Inflammatory macrophage treated with lipopolysaccharide for 1 hour (primary cell): ENCODE measurements at regions not wholly inside any gene's neighbourhood (a gene's known extent, or its start where the extent isn't known, plus 50 kb on each side); places are given as distances from the start of the nearest gene placed in this dataset.

Source experiments
- DNase-seq, 2 donors: peaks; one replicate each; pipeline ENCODE4 v3.0.0-alpha.2; 2020 to 2022

DNA sequence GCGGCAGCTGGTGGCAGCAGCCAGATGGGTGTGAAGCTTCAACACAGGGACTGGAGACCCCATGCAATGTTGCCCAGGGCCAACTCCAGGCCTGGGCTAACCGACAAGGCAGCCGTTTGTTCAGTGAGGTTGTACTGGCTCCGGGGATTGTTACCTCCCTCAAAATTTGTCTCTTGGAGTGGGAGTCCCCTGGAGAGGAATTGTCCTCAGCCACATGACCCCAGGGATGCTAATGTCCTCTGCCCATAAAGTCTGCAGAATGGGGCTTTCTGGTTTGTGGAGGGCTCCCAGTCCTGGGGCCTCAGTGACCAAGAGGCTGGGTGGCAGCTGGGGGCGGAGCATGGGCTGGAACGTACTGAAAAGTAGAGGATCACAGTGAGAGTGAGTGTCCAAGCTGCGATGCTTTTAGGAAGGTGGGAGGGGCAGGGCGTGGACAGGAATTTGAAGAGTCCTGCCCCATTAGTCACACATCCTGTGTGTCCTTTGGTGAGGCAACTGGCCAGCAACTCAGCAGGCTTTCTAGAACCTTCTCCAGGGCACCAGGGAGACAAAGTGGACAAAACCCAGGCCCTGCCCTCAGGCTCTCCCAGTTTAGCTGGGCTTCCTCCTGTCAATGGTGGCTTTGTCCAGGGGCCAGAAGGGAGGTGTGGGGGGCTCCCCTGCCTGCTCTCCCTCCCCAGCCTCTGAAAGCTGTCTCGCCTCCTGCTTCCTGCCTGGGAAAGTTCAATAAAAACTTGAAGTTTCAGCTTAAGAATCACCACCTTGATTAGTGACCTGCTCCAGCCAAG is 114.0 kb downstream of the NSG2 start:
- no peak for DNase-seq

DNA sequence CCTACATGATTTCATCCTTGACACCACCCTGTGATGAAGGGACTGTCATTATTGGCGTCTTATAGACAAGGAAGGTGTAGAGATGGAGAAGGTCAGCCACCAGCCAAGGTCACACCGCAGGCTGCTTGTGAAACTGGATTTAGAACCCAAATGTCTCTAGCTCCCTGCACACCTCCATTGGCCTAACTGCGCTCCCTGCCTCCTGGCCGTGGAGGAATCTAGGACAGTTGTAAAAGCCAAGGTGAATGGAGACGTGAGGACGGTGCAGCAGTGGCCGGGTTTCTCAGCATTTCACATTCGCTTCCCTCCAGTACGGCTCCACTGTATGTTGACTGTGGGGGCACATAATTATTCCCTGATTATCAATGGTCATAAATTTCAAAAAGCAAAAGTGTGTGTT is 119.9 kb downstream of the NSG2 start:
- DNase-seq: no peak

DNA sequence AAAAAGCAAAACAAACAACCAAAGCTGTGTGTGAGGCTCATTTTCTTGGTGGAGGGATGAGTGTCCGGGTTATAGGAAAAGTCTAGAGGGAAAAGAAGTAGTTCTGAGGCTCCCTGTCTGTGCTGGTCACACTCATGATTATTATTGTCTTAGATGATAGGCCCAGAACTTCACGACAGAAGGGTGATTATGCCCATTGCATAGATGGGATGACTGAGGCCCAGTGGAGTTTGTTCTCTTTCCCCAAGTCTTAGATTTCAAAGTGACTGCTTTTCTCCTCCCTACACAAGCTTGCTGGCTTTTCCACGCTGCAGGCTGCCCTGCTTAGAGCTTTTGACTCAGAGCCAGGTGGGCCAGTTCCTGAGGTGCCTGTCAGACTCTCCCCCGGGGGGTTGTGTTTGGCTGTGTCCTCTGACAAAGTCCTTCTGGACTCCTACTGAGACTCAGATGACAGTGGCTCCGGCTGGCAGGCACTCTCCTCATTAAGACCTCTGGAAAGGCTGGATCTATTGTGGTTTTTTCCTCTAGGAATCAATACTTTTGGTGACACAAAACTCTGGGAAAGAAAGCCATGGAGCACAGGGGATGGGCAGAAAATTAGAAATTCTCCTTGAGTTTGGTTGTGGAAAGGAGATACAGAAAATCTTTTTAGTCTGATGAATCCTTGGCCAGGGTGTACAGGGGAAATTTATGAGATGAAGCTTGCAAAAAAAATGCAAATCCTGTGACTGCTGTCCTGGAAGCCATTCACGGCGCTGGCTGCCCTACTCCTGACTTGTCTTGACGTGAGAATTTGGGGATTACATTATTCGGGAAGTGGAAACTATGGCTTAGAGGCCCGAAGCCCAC is 120.9 kb downstream of the NSG2 start:
- no peak for DNase-seq

GRCh38 chr5:174167080-174167910 is 121.8 kb downstream of the NSG2 start:
- no peak for DNase-seq

DNA sequence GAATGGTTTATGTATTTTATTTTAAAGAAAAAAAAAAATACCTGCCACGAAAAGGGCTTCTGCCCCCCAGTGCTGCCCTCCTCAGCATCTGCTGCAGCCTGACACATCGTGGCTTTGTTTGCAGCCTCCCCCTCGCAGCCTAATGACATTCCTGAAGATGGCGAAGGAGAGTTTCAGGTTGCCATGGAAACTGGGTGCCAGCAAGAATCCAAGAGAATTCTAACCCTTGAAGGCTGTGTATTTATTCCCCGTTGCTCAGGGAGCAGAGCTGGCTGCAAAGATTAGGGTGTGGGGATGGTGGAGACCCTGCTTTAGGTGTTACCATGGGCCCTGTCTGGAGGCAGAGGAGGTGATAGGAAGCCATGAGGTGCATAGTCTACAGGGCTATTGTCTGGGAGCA is 126.6 kb downstream of the NSG2 start:
- no peak for DNase-seq

GRCh38 chr5:174172566-174172965 is 127.1 kb downstream of the NSG2 start:
- DNase-seq: no peak

DNA sequence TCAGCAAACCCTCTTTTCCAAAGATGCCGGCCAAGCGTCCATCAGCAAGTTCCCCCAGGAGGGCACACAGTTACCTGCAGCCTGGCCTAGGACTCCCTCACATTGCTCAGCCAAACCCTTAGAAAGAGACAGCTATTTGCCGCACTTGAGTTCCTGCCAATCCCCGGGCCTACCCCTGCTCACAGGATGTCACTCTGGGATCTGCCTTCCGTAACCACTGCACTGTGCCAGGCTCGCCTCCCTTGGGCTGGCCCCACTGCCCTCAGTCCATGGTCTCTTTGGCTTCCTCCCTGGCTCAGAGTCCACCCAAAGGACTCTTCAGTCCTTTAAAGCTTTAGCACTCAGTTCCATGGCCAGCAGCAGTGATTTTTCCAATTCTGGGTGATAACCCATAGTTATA is 128.3 kb downstream of the NSG2 start:
- DNase-seq: no peak

- DNase-seq: no peak
Measured at GRCh38 chr5:174175716-174176268, 130.3 kb downstream of the NSG2 start.

DNA sequence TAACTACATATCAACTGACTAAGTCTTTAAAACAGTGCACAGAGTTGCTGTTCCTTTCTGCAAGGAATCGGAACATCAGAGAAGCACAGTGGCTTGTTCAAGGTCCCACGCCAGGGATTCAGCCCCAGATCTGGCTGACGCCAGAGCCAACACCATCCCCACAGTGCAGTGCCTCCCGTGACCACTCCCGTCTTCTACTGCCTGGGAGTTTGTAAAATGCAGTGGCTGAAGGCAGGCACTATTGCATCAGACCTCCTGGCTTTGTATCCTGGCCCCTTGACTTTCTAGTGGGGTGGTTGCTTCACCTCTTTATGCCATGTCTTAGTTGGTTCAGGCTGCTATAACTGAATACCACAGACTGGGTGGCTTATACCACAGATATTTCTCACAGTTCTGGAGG is 131.0 kb downstream of the NSG2 start:
- no peak for DNase-seq

DNA sequence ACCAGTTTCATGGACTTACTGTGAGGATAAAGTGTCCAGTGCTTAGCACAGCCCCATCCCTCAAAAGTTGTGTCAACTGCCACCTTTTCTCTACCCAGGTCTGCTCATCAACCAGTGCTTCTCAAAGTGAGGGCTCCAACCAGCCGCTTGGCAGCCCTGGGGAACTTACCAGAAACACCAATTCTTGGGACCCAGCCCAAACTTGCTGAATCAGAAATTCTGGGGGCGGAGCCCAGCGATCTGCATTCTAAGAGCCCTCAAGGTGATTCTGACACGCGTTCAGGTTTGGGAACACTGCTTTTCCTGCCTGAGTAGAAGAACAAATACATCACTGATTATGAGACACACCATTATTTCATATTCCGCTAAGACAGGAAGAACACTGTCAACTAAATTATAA is 132.0 kb downstream of the NSG2 start:
- DNase-seq: no peak

DNA sequence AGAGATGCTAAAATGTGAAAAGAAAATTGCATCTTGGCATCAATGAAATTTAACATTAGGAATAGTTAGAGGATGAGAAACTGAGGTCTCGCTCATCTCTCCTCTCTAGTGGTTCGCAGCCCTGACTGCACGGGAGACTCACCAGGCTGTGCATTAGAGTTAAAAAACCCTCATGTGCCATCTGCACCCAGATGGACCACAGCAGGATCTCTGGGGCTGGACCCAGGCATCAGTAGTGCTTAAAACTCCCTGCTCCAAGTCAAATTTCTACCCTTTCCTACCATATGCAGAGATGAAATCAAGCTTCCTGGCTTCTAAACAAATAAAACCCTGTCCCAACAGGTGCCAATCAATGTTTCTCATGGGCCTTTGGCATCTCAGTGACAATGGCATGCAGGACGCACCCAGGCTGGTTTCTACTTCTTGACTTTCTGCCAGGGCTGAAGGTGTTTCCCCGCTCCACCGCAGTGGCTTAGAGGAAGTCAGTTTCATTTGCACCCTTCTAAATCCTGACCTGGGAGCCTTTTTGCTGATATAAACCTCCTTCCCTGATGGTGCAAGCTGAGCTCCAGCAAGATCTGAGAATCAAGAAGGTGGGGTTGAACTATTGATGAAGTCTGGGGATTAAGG is 132.6 kb downstream of the NSG2 start:
- no peak for DNase-seq

DNA sequence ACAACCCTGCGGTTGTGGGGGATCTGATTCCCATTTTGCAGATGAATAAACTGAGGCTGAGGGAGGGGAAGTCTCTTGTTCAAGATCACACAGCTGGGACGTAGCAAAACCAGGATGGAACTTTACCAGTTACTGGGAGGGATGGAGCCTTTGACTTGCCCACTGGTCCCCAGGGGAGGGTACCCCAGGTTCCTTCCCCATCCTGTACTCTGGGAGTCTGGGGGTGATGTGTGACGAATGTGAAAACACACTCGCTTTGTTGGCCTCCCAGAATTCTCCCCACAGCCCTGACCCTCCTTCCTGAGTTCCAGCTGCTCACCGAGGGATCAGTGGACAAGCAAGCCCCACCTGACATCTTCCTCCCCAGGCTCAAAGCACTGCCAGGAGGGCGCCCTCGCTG is 135.1 kb downstream of the NSG2 start:
- DNase-seq: no peak

GRCh38 chr5:174182111-174182510 is 136.6 kb downstream of the NSG2 start:
- no peak for DNase-seq

- DNase-seq: no peak
Measured at GRCh38 chr5:174183701-174184100, 138.2 kb downstream of the NSG2 start.

DNA sequence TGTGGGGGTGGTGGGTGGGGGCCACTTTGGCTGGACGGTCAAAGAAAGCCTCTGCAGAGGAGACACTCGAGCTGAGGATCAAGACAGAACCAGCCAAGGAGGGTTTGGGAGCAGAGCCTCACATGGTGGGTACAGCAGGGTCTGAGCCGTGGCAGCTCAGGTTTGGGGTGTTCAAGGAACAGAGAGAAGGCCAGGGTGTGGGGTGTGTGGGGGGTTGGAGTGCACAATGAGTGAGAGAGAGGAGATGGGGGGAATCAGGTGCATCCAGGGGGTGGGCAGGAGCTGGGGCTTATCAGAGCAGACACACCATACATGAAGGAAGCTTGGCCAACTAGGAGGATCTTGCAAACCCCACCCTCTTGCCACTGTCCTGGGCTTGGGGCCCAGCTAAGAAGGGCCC is 140.0 kb downstream of the NSG2 start:
- DNase-seq: no peak

- no peak for DNase-seq
Measured at GRCh38 chr5:174186096-174186695, 140.7 kb downstream of the NSG2 start.

DNA sequence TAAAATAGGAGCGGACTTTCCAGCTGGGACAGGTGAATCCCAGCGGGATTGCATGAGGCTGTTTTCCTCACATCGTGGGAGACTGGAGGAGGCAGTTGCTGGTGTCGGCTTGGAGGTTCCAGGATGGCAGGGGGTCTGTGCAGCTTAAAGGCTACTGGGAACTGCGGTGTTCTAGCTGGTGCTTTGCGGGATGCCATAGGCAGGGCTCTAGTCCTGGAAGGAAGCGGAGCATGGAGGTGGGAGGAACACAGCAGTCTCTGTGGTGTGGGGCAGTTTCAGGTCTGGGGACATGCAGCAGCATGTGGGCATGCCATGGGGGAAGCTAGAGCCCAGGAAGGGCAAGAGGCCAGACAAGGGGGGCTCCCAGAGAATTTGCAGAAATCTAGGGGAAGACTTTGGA is 141.5 kb downstream of the NSG2 start:
- no peak for DNase-seq

DNA sequence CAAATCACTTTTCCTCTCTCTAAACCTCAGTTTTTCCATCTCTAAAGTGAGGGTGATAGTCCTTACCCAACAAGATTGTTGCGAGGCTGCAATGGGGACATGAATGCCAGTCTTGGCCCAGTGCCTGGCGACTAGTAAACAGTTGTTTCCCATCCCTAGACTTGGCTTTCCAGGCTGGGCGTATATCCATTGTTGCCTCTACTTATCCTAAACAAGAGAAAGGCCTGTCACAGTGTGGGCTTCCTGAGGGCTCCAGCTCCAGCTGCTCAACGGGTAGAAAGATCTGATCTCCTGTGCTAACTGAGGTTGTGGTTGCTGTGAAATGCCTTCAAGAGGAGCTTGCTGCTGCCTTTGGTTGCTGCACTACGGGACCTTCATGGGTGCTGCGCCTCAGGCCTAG is 142.0 kb downstream of the NSG2 start:
- DNase-seq: no peak

- no peak for DNase-seq
Measured at GRCh38 chr5:174188295-174188694, 142.8 kb downstream of the NSG2 start.

DNA sequence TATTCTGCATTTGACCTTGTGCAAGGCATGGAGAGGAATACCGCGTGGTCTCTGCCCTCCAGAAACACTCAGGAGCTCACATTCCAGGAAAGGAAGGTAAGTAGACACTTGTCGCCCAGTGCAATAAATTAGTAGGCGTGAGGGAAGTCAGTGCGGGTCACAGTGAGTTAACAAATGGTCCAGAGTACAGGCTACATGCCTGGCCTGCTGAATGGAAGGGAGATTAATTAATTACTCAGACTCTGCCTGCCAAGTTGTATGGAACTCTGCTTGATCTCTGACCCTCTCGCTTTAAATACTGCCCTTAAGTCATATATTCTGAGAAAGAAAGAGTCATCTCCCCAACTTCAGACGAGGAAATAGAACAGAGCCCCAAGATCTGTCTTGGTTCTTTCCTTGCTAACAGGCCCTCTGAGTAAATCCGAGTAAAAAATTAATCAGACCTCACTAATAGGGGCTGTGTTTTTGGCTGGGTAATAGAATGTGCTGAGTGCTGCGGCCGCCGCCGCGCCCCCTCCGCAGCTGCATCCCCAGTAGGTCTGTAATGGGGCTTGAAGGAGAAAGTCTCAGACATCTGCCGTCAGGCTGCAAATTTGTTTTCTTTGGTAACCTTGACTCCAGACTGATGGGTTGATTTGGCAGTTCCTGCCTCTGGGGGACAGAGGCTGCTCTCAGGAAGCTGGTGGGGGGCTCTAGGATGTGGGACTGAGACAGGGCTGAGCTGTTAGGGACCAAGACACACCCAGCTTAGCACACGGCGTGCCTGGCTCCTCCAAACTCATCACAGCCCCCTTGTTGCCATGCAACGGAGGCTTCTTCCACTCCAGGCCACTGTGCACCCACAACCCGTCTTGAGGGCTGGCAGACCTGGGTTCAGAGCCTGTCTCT is 144.4 kb downstream of the NSG2 start:
- DNase-seq: no peak

DNA sequence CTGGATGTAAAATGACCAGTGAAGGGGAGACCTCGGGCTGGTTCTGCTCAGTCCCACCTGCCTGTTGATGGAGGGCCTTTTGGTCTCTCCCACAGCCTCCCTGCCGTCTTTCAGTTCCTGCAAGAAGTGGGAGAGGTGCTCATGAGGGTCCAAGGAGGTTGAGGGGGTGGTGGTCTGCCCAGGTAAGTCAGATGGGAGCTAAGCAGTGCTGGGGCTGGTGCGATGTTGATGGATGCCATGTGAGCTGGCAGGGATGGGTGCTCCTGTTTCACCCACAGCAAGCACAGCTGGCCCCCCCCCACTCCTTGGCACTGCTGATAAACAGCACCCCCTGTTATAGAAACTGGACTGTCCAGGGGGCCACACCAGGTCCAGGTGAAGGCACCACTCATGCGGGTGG is 145.6 kb downstream of the NSG2 start:
- no peak for DNase-seq
